ENCODE measurements at regions not wholly inside any gene's neighbourhood (a gene's known extent, or its start where the extent isn't known, plus 50 kb on each side); places are given as distances from the start of the nearest gene placed in this dataset.
"Not testable (repeated sequence)": the region's sequence is repeated elsewhere in the genome, so short reads cannot be mapped to it uniquely, and the experiment has no call there.

DNA sequence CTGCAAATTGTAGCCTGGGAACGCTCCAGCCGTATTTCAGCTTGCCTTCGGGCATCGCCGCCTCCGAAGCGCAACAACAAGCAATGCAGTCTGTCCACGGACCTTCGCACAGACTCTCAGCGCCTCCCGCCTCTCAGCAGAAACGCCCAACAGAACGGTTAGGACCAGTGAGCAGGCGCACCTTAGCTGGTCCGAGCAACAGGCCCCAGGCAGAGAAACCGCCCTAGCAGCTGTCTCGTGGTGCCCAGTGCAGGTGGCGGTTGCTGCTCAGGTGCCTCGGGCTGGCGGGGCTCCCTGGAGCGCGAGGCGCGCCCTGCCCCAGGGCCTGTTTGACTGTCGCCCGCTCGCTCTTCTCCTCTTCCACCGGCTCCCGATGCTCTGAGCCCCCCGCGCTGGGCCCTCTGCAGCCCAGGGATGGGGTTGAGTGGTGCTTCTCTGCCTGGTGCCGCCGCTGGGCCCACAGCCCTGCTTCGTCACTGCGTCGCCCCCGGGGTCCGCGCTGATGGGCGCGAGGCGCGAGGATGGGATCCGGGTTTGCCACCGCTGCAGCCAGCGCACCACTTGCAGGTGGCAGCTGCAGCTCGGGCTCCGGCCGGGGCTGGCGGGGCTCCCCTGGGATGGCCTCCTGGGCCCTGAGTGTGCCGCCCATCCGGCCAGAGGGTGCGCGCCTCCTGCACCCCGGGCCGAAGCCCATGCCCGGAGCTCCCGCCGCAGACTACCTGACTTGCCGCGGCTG is 268.4 kb upstream of the FRG2C start:
- no peak for DNase-seq

- DNase-seq, result no peak
Measured at GRCh38 chr3:75396316-75396802, 267.8 kb upstream of the FRG2C start.

GRCh38 chr3:75397486-75397885 is 266.6 kb upstream of the FRG2C start:
- not testable (repeated sequence) for DNase-seq

DNA sequence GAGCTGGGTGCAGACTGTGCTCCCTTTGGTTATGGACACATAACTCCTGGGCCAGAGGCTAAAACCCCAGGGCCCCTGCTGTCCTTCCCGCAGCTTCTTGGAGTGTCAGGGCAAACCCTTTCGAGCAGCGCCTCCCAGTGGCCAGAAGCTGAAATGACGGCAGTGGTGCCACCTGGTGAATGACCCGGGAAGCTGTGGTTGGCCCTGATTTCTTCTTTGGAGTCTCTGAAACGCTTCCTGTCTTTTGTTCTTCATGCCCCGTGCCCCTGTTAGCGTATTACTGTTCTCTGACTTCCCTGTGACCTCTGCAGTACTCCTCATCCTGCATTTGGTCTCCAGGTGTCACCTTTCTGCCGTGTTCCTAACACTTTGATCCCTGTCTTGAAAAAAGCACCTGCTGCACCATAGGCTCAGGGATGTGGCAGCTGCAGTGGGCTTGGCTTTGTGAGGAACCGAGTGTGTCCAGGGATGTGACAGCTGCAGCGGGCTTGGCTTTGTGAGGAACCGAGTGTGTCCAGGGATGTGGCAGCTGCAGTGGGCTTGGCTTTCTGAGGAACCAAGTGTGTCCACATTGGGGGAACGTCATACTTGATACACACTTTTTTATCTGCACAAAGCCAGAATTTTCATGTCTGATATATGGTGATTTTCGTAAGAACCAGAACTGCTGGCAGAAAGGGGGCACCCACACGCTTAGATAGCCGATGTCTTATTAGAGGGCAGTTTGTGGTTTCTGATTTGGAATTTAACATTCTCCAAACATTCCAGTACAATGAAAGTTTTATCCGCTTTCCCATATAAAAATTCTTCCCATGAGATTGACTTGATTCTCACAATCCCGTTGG is 241.8 kb upstream of the FRG2C start:
- DNase-seq, result peak; percentile 32

DNA sequence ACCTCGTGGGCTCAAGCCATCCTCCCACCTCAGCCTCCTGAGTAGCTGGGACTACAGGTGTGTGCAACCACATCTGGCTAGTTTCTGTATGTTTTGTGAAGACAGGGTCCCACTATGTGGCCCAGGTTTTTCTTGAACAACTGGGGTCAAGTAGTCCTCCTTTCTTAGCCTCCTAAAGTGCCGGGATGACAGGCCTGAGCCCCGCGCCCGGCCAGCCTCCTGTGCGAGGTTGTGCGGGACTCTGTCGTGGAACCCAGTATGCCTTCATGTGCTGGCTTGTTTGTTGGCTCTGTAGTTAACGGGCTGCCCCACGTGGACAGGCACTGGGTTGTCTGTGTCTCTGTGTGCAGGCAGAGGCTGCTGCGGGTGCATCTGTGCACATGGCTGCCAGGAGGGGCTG is 238.7 kb upstream of the FRG2C start:
- DNase-seq, result not testable (repeated sequence)

DNA sequence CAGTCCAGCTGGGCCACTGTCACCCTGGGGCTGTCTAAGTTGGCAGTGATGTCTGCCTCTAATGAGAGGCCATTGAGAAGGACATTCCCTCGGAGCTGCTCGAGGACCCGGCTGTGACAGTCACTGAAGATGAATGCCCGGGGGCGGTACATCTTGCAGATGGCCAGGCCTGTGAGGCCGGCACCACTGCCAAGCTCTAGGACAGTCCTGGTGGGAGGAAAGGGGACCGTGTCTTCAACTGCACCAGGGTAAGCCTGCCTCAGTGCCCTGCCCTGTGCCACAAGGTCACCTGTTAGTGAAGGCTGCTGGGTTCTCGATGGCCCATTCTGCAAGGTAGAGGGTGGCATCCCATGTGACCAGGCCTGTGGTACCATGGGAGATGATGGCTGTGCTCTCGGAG is 236.6 kb upstream of the FRG2C start:
- not testable (repeated sequence) for DNase-seq

DNA sequence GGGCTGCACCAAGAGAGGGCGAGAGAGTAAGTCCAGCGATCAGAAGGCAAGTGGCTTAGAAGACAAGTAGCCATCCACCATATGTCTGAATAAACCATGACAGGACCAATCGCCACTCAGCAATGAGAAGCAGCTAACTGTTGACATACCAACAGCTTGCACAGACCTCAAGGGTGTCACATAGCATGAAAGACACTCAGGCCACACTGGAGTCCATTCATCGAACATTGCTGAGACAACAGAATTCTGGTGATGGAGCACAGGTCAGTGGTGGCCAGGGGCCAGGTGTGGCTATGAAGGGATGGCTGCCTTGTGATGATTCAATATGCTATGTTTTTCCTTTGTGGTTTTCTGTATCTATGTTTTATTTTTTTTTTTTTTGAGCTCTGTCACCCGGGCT is 236.2 kb upstream of the FRG2C start:
- not testable (repeated sequence) for DNase-seq

DNA sequence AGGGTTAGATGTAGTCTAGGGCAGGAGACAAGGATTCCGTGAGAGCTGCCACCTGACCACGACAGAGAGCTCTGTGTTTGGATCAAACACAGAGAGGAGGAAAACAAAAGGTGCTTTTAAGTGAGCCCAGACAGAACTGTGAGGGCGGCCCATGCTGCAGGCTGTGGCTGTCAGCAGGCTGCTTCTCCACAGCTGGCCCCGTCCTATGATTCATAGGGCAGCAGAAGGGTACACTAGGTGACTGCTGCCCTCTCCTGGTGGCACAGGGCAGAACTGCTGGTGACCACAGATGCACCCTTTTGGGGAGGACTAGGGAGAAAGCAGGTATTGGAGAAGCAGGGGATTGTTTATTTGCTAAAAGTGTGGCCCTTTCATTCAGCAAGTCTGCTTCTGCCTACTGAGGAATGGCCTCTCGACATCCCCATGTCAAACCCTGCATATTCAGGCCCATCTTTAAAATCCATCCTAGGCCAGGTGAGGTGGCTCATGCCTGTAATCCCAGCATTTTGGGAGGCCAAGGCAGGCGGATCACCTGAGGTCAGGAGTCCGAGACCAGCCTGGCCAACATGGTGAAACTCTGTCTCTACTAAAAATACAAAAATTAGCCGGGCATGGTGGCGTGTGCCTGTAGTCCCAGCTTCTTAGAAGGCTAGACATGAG is 234.4 kb upstream of the FRG2C start:
- not testable (repeated sequence) for DNase-seq

- DNase-seq, result not testable (repeated sequence)
Measured at GRCh38 chr3:75430406-75430805, 233.7 kb upstream of the FRG2C start.

GRCh38 chr3:75431120-75431519 is 233.0 kb upstream of the FRG2C start:
- peak; percentile 2 for DNase-seq

DNA sequence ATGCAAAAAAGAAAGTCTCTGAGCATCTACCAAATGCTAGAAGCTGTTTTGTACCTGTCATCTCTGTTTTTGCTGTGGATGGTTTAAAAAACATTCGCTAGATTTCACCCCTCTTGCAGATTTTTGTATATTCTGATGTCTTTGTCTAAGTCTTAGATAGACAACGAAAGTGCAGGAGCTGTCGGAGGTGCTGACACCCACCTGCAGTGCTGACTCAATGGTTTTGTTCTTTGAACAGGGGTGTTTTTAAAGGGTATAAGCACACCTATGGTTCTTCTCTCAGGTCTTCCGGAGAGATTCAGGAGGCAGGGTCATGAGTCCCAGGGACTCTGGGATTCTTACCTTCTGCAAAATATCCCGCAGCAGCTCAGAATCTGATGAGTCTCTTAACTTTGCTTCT is 231.7 kb upstream of the FRG2C start:
- DNase-seq, result not testable (repeated sequence)

DNA sequence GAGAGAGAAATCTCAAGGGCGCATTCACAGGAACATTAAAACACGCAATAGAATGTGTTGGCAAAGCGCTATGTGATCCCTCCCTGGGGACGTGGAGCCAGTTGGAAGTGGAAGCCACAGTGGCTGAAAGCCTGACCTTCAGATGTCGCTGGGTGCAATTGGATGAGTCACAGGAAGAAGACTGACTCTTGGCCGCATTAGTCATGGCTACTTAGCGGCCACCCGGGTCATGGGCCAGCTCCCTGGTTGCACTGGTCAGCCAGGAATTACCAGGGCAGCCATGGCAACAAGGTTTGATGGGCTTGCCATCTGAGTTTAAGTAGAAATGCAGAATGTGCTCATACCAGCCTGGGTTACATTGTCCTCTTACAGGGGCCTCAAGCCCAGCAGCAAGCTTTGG is 231.2 kb upstream of the FRG2C start:
- peak; percentile 14 for DNase-seq

DNA sequence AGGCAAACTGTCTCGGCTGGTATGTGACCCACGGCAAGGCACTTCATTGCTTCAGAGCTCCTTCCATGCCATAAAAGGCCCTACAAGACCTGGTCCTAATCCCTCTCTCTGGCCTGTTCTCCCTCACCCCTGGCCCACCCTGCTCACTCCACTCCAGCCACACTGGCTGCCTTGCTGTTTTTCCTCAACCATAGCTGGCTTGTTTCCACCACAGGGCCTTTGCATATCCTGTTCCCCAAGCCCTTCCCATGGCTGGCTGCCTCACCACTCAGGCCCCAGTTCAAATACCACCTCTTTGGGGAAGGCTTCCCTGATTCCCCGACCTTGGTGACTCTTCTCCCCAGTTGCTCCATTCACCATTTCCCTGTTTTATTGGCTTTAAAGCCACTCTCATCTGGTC is 230.8 kb upstream of the FRG2C start:
- not testable (repeated sequence) for DNase-seq

- DNase-seq, result not testable (repeated sequence)
Measured at GRCh38 chr3:75434276-75434912, 229.7 kb upstream of the FRG2C start.

DNA sequence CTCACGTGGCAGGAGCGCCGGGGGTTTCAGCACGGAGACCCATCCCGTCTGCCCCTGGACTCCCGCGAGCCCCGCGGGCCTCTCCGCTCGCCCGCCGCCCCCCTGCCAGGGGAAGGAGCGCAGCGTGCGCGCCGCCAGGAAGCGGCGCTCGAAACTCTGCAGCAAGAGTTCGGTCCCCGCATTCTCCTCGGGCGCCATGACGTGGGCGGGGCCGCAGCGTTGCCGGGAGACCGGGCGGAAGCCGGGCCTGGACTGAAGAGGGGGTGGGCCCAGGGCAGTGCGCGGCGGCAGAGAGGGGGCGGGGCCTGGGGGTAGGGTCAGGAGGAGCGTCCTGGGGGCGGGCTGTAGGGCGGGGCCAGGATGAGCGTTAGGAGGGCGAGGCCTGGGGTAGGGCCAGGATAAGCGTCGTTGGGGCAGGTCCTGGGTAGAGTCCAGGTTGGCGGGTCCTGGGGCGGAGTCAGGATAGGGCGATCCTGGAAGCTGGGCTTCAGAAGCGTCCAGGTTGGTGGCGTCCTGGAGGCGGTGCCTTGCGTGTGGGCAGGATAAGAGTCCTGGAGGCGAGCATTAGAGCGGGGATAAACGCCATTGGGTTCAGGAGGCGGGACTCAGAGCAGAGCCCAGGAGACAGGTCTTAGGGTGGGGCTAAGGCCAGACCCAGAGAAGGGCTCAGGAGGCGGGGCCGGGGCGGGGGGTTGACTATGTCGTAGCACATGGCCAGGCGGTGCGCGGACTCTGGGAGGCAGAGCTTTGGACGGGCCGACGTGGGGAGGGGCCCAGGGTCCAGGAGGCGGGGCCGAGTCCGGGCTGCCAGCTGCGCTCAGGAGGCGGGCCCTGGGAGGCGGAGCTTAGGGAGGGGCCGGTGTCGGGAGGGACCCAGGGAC is 229.0 kb upstream of the FRG2C start:
- DNase-seq, result peak; percentile 89

- DNase-seq, result not testable (repeated sequence)
Measured at GRCh38 chr3:75435794-75436400, 228.2 kb upstream of the FRG2C start.

DNA sequence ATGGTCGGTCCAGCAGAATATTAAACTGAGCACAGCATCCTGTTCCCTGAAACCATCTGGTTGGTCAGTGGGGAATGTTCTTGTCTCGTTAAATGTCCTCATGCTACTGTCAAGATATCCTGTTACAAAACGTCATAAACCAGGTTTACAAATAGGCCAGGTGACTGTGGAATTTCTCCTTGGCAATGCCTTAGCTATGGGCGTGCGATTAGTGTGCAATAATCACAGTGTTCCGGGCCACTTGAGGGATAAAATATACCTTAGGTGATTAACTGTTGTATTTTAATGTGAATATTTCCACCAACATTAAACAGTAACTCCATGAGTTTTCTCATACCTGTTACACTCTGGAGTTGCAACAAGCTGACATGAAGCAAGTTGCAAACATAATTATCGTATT is 223.1 kb upstream of the FRG2C start:
- not testable (repeated sequence) for DNase-seq

- not testable (repeated sequence) for DNase-seq
Measured at GRCh38 chr3:75444634-75445033, 219.5 kb upstream of the FRG2C start.

DNA sequence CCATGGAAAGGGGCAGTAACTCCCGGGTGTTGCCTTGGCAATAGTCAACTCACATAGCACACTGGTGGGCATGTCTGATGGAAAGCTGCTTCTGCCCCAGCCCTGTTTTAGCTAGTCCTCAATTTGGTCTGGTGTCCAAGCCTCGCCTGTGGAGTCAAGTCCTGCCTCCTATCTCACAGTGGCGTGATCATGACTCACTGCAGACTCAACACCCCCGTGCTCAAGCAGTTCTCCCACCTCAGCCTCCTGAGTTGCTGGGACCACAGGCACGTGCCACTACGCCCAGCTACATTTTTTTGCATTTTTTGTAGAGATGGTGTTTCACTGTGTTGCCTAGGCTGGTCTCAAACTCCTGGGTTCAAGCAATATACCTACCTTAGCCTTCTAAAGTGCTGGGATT is 218.9 kb upstream of the FRG2C start:
- DNase-seq, result not testable (repeated sequence)

GRCh38 chr3:75446948-75447347 is 217.2 kb upstream of the FRG2C start:
- DNase-seq, result not testable (repeated sequence)

GRCh38 chr3:75453328-75453727 is 210.8 kb upstream of the FRG2C start:
- peak; percentile 75 for DNase-seq
